ENCODE measurements at regions not wholly inside any gene's neighbourhood (a gene's known extent, or its start where the extent isn't known, plus 50 kb on each side); places are given as distances from the start of the nearest gene placed in this dataset.

GRCh38 chr7:68176974-68177373 lies 1180.3 kb downstream of the TYW1 start:
- ATAC-seq (no peak), DNase-seq (peak in 1 of 2 donors; percentile 4)
- WGBS (ENCODE audit: insufficient coverage): 43% methylated on average over 9 of the region's 9 CpGs
- Mint-ChIP-seq H3K9me3 (peaks cover 5 to 6% of the 10 kb centered on the region in 2 donors), H3K4me1 (no peaks in the 10 kb centered on the region), H3K4me3 (no peak overlapping the region), H3K27me3 (ENCODE audit: low read depth in 2 of 2) (no peaks in the 10 kb centered on the region), H3K27ac (no peak overlapping the region), H3K36me3 (no peaks in the 10 kb centered on the region)
- intact Hi-C loops (cut with micrococcal nuclease): no loop called here
- Histone ChIP-seq H3K4me1 (ENCODE audit: control insufficient read depth, insufficient read depth, low read length) (no peaks in the 10 kb centered on the region), H3K27me3 (ENCODE audit: control insufficient read depth, insufficient read depth, low read length) (no peaks in the 10 kb centered on the region), H3K27ac (ENCODE audit: low read length) (no peak overlapping the region), H3K4me3 (ENCODE audit: low read length) (no peak overlapping the region), H3K9me3 (ENCODE audit: control insufficient read depth, insufficient read depth, low read length) (no peaks in the 10 kb centered on the region), H3K36me3 (ENCODE audit: control insufficient read depth, insufficient read depth, low read length) (no peaks in the 10 kb centered on the region)
- TF ChIP-seq CTCF (IDR thresholded peaks at IDR 0.05): no peak

GRCh38 chr7:68180761-68181160 lies 1184.1 kb downstream of the TYW1 start:
- no peaks in the 10 kb centered on the region for H3K36me3 Mint-ChIP-seq
- H3K27me3 Mint-ChIP-seq (ENCODE audit: low read depth in 2 of 2): no peaks in the 10 kb centered on the region
- no peak for ATAC-seq
- no peaks in the 10 kb centered on the region for H3K36me3 ChIP-seq (ENCODE audit: control insufficient read depth, insufficient read depth, low read length)
- H3K4me1 Mint-ChIP-seq: no peaks in the 10 kb centered on the region
- TF ChIP-seq CTCF (IDR thresholded peaks at IDR 0.05): no peak
- H3K4me1 ChIP-seq (ENCODE audit: control insufficient read depth, insufficient read depth, low read length): no peaks in the 10 kb centered on the region
- no peak for DNase-seq
- H3K4me3 Mint-ChIP-seq: no peak overlapping the region
- peaks cover 5 to 6% of the 10 kb centered on the region in 2 donors for H3K9me3 Mint-ChIP-seq
- H3K9me3 ChIP-seq (ENCODE audit: control insufficient read depth, insufficient read depth, low read length): no peaks in the 10 kb centered on the region
- H3K4me3 ChIP-seq (ENCODE audit: low read length): no peak overlapping the region
- H3K27ac ChIP-seq (ENCODE audit: low read length): no peak overlapping the region
- whole genome bisulfite sequencing (ENCODE audit: insufficient coverage): 90% methylated on average over 5 of the region's 5 CpGs
- no peak overlapping the region for H3K27ac Mint-ChIP-seq
- intact Hi-C loops (cut with micrococcal nuclease): no loop called here
- no peaks in the 10 kb centered on the region for H3K27me3 ChIP-seq (ENCODE audit: control insufficient read depth, insufficient read depth, low read length)

GRCh38 chr7:68183176-68183575 lies 1186.5 kb downstream of the TYW1 start:
- 80% methylated on average over 6 of the region's 6 CpGs for WGBS (ENCODE audit: insufficient coverage)

More at GRCh38 chr7:68183176-68183575, 1186.5 kb downstream of the TYW1 start:
- Mint-ChIP-seq H3K27ac (no peak overlapping the region), H3K36me3 (no peaks in the 10 kb centered on the region), H3K4me1 (no peaks in the 10 kb centered on the region), H3K27me3 (ENCODE audit: low read depth in 2 of 2) (no peaks in the 10 kb centered on the region), H3K9me3 (peaks cover 6 to 11% of the 10 kb centered on the region in 2 donors), H3K4me3 (no peak overlapping the region)
- Histone ChIP-seq H3K4me1 (ENCODE audit: control insufficient read depth, insufficient read depth, low read length) (no peaks in the 10 kb centered on the region), H3K9me3 (ENCODE audit: control insufficient read depth, insufficient read depth, low read length) (peaks cover 3% of the 10 kb centered on the region), H3K4me3 (ENCODE audit: low read length) (no peak overlapping the region), H3K27me3 (ENCODE audit: control insufficient read depth, insufficient read depth, low read length) (no peaks in the 10 kb centered on the region), H3K27ac (ENCODE audit: low read length) (no peak overlapping the region), H3K36me3 (ENCODE audit: control insufficient read depth, insufficient read depth, low read length) (no peaks in the 10 kb centered on the region)
- intact Hi-C loops (cut with micrococcal nuclease): no loop called here
- TF ChIP-seq CTCF (IDR thresholded peaks at IDR 0.05): no peak
- DNase-seq (no peak), ATAC-seq (no peak)

All from natural killer cell (primary cell).